ENCODE measurements at regions not wholly inside any gene's neighbourhood (a gene's known extent, or its start where the extent isn't known, plus 50 kb on each side); places are given as distances from the start of the nearest gene placed in this dataset.

DNA sequence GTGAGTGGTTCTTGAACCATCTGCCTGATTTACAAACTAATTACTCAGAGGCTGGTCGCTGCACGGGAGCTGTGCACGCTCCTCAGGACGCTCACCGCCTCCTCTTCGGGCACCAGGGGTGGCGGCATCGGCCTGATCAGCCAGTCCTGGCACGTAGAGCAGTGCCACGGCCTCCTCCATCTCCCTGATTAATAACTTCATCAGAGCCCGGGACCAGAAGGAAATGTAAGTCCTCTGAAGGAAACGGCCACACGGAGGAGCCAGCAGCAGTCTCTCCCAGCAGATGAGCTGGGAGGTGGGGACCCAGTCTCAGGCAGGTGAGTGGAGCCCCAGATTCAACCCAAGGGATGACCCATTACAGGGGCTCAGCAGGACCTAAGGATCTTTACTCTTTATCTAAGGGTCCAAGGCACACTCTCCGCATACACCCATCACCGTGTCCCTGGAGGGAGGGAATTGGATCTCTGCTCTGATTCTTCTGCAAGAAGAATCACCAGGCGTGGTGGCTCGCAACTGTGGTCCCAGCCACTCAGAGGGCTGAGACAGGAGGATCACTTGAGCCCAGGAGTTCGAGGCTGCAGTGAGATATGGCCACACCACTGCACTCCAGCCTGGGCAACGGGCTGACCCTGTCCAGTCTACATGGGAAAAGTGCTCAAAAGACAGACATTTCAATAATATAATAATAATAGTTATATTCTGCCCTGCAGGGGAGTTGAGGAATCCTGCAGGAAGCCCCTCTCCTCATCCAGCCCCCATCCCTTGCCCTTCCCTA, 366.5 kb downstream of the SEC14L1 start:
- no peak for DNase-seq

DNA sequence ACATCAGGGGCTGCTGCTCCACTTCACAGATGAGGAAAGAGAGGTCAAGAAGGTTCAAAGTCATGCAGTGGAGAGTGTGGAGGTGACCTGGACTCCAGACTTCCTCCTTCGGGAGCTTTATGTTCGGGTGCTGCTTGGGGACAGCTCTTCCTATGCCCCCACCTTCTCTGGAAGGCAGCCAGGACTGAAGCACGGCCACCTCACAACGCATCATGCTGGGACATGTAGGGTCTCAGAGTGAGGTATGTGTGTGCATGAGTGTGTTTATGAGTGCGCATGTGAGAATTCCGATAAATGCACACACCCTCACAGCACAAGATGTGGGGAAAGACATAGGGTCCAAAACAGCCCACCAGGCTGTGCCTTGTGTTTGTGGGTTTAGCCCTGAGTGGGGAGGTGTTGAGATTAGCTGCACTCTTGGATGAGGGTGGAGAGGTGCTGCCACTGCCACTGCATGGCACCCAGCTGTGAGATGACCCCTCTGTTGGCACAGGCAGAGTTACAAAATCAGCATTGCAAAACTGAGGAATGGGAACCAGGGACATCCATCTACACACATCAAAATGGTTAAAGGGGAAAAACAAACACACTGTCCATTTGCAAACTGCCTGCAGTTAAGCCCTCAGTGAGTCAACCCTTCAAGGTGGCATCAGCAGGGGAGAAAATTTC, 367.4 kb downstream of the SEC14L1 start:
- DNase-seq = no peak

DNA sequence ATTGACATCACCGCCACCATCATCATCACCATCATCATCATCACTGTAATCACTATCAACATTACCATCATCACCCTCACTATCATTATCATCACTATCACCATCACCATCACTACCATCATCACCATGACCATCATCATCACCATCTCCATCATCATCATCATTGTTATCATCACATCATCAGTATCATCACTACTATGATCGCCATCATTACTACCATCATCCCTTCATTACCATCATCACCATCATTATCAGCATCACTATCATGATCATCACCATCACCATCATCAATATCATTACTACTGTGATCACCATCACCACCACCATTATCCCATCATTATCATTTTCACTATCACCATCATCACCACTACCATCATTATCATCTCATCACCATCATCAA, 368.3 kb downstream of the SEC14L1 start:
- DNase-seq = no peak

DNA sequence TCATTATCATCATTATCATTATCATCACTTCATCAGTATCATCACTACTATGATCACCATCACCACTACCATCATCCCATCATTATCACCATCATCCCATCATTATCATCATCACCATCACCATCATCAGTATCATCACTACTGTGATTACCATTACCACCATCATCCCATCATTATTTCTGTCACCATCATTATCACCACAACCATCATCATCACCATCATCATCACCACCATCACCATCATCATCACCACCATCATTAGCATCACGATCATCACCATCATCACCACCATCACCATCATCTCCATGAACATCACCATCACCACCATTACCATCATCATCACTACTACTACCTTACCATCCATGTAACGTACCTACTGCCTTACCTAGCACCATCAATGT, 368.8 kb downstream of the SEC14L1 start:
- DNase-seq = no peak

DNA sequence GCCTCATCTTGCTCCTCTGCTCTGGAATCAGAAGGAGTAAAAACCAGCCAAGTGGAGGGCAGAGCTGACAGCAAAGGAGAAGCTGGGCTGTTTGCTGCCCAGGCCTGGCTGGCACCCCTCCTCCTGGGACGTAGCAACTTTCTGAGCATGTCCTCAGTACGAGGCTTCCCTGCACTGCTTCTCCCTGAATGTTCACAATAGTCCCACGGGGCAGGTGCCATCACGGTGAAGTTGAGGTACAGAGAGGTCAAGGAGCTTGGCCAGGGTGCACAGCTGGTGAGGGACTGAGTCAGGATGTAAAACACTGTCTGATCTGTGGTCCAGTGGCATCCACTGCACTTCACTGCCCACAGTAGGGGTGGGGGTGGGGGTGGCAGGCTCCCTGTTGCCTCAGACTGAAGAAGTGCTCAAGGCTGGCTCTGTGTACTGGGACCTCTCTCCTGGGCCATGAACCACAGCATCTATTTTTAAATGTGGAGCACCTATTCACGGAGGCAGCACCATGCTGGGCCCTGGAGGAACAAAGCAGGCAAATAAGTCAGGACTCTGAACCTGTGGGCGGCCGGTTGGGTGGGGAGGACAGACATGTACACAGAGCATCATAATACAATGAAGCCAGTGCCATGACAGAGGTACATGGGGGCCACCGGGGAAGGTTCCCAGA, 369.5 kb downstream of the SEC14L1 start:
- DNase-seq = no peak

DNA sequence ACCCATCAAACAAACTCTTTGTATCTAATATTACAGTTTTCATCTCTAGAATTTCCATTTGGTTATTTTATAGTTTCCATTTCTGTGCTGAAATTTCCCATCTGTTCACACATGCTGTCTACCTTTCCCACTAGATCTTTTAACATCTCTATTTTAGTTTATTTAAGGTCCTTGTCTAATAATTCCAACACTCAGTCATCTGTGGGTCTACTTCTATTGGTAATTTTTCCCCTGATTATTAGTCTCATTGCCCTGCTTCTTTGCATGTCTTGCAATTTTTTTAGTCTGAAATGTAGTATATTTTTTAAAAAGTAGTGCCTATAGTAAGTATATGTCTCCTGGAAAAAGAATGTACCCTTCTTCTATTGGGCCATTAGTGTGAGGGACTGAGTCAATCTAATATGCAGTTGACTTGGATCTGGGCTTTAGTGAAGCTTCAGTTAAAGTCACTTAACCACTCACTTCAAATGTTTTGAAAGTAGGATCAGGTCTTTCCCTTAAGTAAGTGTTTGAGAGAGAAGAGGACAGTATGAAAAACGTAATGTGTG, 370.8 kb downstream of the SEC14L1 start:
- no peak for DNase-seq

DNA sequence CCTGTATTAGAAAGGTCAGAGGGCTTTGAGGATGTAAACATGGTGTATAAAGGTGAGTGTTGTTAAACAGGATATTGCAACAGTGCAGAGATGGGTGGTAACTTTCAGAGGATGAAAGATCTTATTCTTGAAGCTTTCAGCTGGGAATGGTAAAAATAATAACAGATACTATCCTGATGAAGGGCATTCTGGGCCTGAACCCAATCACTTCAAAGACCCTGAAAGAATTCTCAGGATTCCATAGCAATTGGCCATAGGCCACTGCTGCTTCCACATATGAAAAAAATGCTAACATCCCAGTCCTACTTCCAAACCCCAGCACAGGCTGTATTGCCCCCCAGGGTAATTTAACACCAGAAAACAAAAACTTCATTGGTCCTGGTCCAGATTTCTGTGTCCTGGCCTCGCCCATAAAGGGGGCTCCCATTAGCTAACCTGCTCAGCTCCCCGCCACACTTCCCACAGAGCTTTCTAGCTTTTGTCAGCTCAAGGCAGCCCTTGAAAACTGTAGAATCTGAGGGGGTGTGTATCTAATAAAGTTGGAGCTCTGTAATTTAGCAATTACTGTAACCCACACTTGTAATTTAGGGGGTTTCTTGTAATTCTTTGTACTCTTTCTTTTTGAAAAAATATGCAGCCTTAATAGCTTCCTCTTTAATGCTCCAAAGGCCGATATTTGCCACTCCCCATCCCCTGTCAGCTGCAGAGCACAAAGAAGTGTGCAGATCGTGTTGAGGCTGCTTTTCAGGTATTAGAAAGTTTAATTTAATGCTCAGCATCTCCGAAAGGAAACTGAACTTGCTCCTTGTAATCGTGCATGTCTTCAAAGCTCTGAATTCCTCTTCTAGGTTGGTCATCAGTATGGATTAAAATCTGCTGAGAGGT, 371.5 kb downstream of the SEC14L1 start:
- DNase-seq = no peak

DNA sequence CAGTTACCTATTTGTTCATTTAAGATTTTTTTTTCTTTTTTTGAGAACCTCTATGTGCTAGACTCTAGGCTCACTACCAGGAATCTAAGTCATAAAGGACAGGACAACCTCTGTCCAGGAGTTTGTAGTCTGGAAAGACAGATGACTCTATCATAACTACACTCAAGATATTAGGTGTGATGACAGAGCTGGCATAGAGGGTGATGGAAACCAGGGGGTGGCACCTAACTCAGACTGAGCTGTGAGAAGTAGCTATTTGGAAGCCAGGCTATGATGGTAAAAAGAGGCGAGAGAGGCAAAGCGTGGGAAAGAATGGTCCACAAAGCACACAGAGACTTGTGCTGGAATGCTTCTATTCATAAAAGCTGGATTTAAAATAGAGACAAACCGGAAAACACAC, 372.3 kb downstream of the SEC14L1 start:
- no peak for DNase-seq

DNA sequence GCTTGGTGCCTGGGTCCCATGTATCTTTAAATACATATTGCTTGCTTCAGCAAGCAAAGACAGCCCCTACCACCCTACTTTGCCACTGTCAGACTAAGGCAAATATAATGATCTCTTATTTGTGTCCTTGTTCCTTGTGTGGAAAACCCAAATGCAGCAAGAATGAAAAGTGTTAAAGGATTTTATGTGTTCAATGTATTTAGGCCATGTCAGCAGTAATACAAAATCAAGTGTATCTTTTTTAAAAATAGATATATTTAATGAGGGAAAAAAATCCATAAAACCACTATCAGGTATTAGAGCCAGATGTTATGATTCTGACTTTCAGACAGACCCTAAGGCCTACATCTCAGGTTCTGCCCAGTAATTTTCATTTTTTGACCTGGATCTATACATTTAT, 374.5 kb downstream of the SEC14L1 start:
- no peak for DNase-seq

DNA sequence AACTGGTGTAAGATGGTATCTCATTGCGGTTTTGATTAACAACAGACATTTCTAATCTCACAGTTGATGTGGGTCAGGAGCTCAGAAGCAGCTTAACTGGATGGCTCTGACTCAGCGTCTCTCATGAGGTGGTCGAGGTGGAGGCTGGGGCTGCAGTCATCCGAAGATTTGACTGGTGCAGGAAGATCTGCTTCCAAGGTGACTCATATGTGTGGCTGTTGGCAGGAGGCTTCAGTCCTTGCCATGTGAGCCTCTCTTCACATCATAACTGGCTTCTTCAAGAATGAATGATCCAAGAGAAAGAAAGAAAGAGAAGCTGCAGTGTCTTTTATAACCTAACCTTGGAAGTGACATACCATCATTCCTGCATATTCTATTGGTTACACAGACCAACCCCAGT, 376.1 kb downstream of the SEC14L1 start:
- DNase-seq = no peak

DNA sequence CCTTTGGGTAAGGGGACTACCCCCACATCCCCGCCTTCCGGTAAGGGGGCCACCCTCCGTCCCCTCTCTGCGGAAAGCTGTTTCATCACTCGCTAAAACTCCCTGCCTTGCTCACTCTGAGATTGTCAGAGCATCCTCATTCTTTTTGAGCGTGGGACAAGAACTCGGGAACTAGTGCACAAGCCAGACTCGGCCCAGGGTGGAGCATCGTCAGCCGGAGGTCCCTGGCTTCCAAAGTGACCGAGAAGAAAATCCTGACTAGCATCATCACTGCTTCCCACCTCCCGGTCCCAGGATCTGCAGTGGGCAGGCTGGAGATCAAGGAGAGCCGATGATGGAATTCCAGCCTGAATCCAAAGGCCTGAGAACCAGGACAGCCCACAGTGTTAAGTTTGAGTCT, 380.3 kb downstream of the SEC14L1 start:
- DNase-seq = no peak

DNA sequence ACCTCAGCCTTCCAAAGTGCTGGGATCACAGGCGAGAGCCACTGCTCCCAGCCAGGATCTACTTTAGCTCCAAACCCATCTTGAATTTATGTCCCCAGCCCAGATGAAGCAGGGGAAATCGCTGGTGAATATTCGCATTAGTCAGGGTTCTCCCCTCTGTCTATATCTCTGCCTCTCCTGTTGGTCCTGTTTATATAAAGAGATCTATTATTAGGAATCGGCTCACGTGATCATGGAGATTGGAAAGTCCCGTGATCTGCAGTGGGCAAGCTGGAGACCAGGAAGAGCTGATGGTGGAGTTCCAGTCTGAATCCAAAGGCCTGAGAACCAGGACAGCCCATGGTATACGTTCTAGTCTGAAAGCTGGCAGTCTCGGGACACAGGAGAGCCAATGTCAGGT, 382.8 kb downstream of the SEC14L1 start:
- DNase-seq = no peak

DNA sequence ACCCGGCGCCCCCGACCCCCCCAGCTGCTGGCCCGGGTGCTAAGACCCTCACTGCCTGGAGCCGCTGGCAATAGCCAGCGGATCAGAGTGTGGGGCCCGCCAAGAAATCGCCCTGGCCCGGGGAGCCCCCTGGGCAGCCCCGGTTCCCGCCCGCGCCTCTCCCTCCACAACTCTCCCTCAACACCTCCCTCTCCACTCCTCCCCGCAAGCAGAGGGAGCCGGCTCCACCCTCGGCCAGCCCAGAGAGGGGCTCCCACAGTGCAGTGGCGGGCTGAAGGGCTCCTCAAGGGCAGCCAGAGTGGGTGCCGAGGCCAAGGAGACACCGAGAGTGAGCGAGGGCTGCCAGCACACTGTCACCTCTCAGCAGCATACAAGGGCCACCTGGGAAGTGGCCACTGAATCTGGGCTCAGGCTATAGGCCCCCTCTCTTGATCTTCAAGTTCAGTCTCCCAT, 385.5 kb downstream of the SEC14L1 start:
- no peak for DNase-seq

DNA sequence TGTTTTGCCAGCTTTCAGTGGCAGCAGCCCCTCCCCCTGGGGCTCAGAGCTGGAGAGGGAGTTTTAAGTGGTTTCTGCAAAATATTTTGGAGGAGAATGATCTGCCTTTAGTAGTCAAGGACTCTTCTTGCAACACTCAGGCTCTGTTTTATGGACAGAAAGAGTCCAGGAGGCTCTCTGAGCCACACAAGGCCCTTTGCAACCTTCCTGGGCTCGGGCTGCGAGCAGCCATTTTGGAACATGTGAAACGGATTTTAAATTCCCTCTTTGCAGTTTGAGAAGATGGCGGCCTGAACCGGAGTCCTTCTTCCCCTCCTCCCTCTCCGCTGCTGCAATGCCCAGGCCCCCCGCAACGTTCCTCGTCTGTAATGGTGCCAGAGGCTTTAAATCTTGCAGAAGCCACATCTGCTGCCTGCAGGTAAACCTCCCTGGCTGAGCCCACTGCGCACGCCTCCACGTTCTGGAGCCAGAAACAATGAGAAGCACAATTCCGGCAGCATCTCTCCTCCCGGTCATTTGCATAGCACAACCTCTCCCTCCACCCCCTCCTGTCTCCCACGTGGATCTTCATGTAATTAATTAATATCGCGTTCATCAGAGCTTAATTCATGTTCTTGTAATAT, 386.1 kb downstream of the SEC14L1 start:
- DNase-seq = no peak

DNA sequence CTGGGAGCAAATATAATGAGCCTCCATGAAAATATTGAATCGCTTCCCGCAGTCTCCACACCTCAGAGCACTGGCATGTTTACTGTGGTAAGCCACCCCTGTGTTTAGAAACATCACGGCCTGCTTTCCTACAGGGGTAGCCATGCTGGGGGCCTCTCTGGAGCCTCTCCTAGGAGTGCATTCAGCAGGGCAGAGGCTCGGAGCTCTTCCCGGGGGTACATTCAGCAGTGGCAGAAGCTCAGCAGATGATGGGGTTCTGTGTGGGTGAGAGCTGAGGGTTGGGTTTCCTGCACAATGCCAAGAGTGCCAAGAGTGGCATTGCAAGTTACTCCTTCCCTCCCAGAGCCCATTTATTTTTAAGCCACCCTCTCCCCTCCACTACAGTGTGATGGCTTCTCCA, 386.6 kb downstream of the SEC14L1 start:
- no peak for DNase-seq

DNA sequence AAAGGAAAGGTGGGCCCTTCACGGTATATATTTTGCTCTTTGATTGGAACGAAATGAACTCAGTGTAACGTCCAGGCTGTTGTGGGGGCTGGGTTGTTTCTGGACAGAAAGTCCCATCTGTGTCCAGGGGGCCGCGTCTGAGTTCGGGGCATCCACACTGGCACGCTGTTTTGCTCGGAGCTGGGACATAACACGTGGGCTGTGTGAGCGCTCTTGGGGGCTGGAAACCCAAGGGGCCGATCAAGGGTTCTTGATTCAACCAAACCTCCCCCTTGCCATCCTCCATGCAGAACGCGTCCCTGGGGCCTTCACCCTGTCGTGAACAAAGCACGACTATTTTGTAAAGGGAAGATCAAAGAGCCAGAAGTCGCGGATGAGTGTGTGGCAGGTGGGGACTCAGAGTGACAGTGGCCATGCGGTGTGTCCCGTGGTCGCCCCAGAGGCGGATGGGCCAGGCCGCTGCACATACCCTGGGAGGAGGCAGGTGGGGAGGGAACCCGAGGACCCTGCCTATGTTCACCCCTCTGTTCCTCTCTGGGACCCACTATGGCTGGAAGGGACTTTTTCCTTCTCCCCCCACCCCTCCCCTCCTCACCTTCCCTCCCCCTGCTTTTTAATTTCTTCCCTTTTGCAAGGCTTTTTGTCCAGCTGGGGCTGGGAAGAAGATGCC, 387.2 kb downstream of the SEC14L1 start:
- DNase-seq = no peak

DNA sequence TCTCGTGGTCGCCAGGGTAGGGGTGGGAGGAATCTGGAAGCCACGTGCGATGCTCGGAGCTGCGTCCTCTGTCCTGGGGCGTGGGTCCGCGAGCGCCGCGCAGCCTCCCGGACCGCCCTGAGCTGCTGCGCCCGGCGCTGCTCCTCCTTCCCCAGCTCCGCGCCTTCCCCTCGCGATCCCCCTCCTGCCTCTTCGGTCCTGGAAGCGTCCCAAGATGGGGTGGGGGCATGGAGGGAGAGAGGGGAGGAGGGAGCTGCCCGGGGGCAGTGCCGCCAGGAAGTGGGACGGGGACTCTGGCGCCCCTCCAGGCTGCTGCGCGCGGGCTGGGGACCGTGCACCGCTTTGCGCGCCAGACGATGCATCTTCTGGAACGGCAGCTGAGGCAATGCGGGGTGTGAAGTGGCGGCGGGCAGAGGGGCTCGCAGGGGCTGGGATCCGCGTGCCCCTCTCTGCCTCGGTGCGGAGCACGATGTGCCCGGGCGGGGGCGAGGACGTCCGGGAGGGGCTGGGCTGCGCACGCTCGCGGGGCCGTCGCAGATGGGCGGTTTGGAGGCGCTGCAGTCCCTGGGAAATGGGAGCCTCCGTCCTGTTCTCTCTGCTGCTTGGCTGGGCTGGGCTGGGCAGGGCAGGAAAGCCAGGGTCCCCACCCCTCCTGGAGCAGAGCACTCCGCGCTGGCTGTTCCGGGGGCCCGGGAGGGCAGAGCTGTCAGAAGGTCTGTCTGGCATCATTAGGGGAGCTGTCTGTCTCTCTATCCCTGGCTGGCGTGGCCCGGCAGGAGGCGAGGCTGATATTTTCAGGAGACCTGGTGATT, 388.0 kb downstream of the SEC14L1 start:
- peak; percentile 44 for DNase-seq

DNA sequence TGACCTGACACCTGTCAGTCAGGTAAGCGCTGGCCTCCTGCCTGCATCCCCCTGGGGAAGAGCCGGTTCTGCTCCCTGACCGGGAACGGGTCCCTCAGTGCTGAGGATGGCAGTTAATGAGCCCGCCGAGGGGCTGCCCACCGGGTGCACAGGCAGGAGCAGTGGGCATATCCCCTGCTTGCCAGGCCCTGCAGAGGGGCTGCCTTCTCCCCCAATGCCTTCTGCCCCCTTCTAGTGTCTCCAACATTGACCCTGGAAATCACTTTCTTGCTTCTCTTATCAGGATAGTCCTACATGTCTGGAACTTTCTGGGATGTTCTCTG, 388.5 kb downstream of the SEC14L1 start:
- DNase-seq = no peak

DNA sequence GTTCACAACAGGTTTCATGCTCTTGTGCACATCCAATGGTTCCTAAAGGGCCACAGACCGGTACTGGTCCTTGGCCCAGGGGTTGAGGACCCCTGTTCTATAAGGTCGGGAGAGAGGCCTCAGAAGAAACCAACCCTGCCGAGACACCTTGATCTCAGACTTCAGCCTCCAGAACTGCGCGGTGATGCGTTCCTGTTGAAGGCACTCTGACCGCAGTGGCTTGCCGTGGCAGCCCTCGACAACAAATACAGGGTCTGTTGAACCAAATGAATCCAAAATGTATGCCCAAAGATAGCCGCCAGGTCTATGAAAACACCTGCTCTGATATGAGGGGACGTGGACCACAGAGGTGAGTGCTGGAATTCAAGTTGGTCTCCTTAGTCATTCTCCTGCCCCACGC, 389.8 kb downstream of the SEC14L1 start:
- DNase-seq = no peak

DNA sequence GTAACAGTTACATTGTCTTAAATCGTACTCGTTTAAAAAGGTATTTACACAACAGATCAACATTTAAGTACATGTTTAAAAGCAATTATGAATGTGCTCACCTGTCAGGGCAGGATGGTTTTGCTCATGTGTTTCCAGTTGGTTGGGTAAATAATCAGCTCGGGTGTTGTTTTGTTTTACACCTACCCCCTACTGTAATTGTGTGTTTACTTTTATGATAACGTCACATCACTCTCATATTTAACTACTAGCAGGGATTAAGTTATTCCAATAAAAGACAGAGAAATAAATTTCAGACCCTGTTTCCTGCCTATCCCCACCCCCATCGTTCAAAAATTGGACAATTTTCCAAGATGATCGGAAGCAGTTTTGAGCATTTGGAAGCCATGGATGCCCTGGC, 390.2 kb downstream of the SEC14L1 start:
- DNase-seq = no peak

DNA sequence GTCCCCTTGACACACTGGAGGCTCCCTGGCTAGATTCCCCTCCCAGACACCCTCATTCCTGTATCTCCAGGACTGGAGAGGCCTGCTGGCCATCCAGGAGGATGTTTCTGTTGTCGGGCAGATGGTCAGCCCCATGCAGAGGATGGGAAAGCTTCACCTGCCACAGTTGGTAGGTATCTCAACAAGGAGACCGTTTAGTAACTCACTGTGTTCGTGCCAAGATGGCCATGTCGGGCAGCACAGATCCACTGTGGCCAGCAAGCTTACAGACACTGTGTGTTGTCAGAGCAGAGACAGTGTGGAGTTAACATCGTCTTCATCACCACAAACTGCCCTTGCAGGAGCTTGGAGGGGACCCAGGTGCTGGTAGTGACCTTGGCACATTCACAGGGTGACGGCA, 390.9 kb downstream of the SEC14L1 start:
- DNase-seq = no peak
